A549 (cell line): ENCODE measurements at regions not wholly inside any gene's neighbourhood (a gene's known extent, or its start where the extent isn't known, plus 50 kb on each side); places are given as distances from the start of the nearest gene placed in this dataset.

Experiments used
- ATAC-seq, 2 experiments: fragments of 200-7000 bp in 1 of 2; fragments of >200 bp in 1 of 2; cut with Nextera tagmentation in 1 of 2; cut with Tn5 transposase in 1 of 2; 3 replicates each; pipeline versions ENCODE4 v1.8.0 to v1.9.1; 2018 to 2020; ENCODE audit warnings: mild to moderate bottlenecking in 1 of 2, moderate library complexity in 1 of 2
- CTCF ChIA-PET: fragments of 300-600 bp; sonication (Branson Sonifier 250); formaldehyde crosslinking; extraction: SDS; loops from one replicate; lab custom pipeline; 2021; ENCODE audit warnings: antibody characterized with exemption, inconsistent platforms; lab: Yijun Ruan, JAX
- POLR2A ChIA-PET: fragments of 350-600 bp; formaldehyde crosslinking; extraction: SDS; loops from one replicate; lab custom pipeline; 2021; ENCODE audit warnings: antibody characterized with exemption, inconsistent platforms; lab: Yijun Ruan, JAX
- DNase-seq, 2 experiments: peaks; one replicate each; pipeline versions ENCODE4 v3.0.0 to v3.0.0-alpha.2; 2011 to 2016; ENCODE audit warnings: low read depth in 1 of 2, low spot score in 1 of 2
- FAIRE-seq: peaks from 2 replicates; lab custom pipeline; 2011; peaks lifted over from hg19 to GRCh38; lab: Jason Lieb, UNC
- H3K27ac ChIP-seq, 2 experiments: fragments of >200 bp; sonication (Bioruptor Twin); formaldehyde crosslinking; 3 replicates each; pipeline ENCODE4 v1.5.1; 2016 to 2017
- H3K4me1 ChIP-seq: fragments of >200 bp; sonication (Bioruptor Twin); formaldehyde crosslinking; 3 replicates; pipeline ENCODE4 v1.6.1; 2016
- H3K4me2 ChIP-seq: fragments of >200 bp; sonication (Bioruptor Twin); formaldehyde crosslinking; 3 replicates; pipeline ENCODE4 v1.6.1; 2016
- H3K4me3 ChIP-seq: fragments of >200 bp; sonication (Bioruptor Twin); formaldehyde crosslinking; 3 replicates; pipeline ENCODE4 v1.5.1; 2016
- H3K9me3 ChIP-seq: fragments of >200 bp; sonication (Bioruptor Twin); formaldehyde crosslinking; 3 replicates; pipeline ENCODE4 v1.6.1; 2016
- BHLHE40 ChIP-seq: IDR thresholded peaks from 2 replicates; pipeline ENCODE4 v1.6.1; 2012; ENCODE audit warnings: low read depth, low read length, inconsistent platforms
- CEBPB ChIP-seq, 2 experiments: fragments of >200 bp in 1 of 2; sonication (Bioruptor Twin) in 1 of 2; formaldehyde crosslinking in 1 of 2; IDR thresholded peaks; 2 replicates each; pipeline ENCODE4 v1.6.1; 2012 to 2016
- EHMT2 ChIP-seq: fragments of 200-600 bp; sonication (generic); IDR thresholded peaks from 2 replicates; pipeline ENCODE4 v1.6.1; 2016; ENCODE audit warnings: antibody characterized with exemption, low read depth, mild to moderate bottlenecking, moderate library complexity
- EP300 ChIP-seq, 2 experiments: fragments of >200 bp; sonication (Bioruptor Twin); formaldehyde crosslinking; IDR thresholded peaks; 2 replicates in 1 of 2; 3 replicates in 1 of 2; pipeline ENCODE4 v1.6.1; 2016 to 2017
- ESRRA ChIP-seq: fragments of 150-350 bp; IDR thresholded peaks from 2 replicates; pipeline ENCODE4 v1.6.1; 2014; ENCODE audit warnings: mild to moderate bottlenecking, low read length, borderline replicate concordance
- FOSL2 ChIP-seq, 2 experiments: fragments of 450-650 bp in 1 of 2; fragments of >200 bp in 1 of 2; sonication (Bioruptor Twin) in 1 of 2; formaldehyde crosslinking; IDR thresholded peaks; 2 replicates each; pipeline versions ENCODE4 v1.5.0 to v1.6.1; 2016 to 2020; ENCODE audit warnings: mild to moderate bottlenecking in 1 of 2, moderate library complexity in 1 of 2
- HDAC2 ChIP-seq: fragments of 200-600 bp; sonication (generic); IDR thresholded peaks from 2 replicates; pipeline ENCODE4 v1.6.1; 2016
- HEYL ChIP-seq: fragments of 250-450 bp; sonication (Bioruptor Pico); IDR thresholded peaks from 2 replicates; pipeline ENCODE4 v1.8.0; 2021; ENCODE audit warnings: mild to moderate bottlenecking, moderate library complexity
- HOXA7 ChIP-seq: fragments of 250-450 bp; sonication (Bioruptor Pico); IDR thresholded peaks from 2 replicates; pipeline ENCODE4 v1.5.0; 2020; ENCODE audit warnings: mild to moderate bottlenecking, moderate library complexity
- JUN ChIP-seq, 2 experiments: fragments of >200 bp; sonication (Bioruptor Twin); formaldehyde crosslinking; IDR thresholded peaks; 2 replicates in 1 of 2; 3 replicates in 1 of 2; pipeline ENCODE4 v1.6.1; 2016 to 2017
- JUNB ChIP-seq: fragments of >200 bp; sonication (Bioruptor Twin); formaldehyde crosslinking; IDR thresholded peaks from 2 replicates; pipeline ENCODE4 v1.6.1; 2016
- NFE2L2 ChIP-seq: fragments of 150-350 bp; conservative IDR thresholded peaks from 2 replicates; pipeline ENCODE4 v1.6.1; 2014; ENCODE audit warnings: low read length
- POLR2AphosphoS2 ChIP-seq: conservative IDR thresholded peaks from 2 replicates; pipeline ENCODE4 v1.6.1; 2012; ENCODE audit warnings: low read length, improper control_type of control experiment, inconsistent platforms
- RARB ChIP-seq: fragments of 250-450 bp; sonication (Bioruptor Pico); IDR thresholded peaks from 2 replicates; pipeline ENCODE4 v1.8.0; 2021; ENCODE audit warnings: mild to moderate bottlenecking, moderate library complexity
- ZNF302 ChIP-seq: fragments of 250-450 bp; sonication (Bioruptor Pico); IDR thresholded peaks from 2 replicates; pipeline ENCODE4 v1.9.0; 2021; ENCODE audit warnings: inconsistent platforms, mild to moderate bottlenecking, moderate library complexity
- WGBS: methylation state at CpG from one replicate; pipeline ENCODE4 v1.1.6; 2017; ENCODE audit errors: missing lambda C conversion rate; 5-methylcytosine and 5-hydroxymethylcytosine counted together
- TF ChIP-seq, protein P1 (sequence below): IDR thresholded peaks from 2 replicates; pipeline ENCODE4 v1.6.1; 2012; ENCODE audit warnings: low read depth, borderline replicate concordance
- TF ChIP-seq, protein P2 (sequence below): IDR thresholded peaks from 2 replicates; pipeline ENCODE4 v1.6.1; 2012
- TF ChIP-seq, protein P3 (sequence below): fragments of 150-350 bp; IDR thresholded peaks from 2 replicates; pipeline ENCODE4 v1.6.1; 2014; ENCODE audit warnings: low read depth, mild to moderate bottlenecking, low read length
- TF ChIP-seq, protein P4 (sequence below): fragments of 250-450 bp; sonication (Bioruptor Pico); IDR thresholded peaks from 2 replicates; pipeline ENCODE4 v1.5.0; 2021; ENCODE audit warnings: mild to moderate bottlenecking, moderate library complexity, borderline replicate concordance
- TF ChIP-seq, protein P5 (sequence below): fragments of >200 bp; sonication (Bioruptor Twin); formaldehyde crosslinking; IDR thresholded peaks from 3 replicates; pipeline ENCODE4 v1.6.1; 2016

DNA sequence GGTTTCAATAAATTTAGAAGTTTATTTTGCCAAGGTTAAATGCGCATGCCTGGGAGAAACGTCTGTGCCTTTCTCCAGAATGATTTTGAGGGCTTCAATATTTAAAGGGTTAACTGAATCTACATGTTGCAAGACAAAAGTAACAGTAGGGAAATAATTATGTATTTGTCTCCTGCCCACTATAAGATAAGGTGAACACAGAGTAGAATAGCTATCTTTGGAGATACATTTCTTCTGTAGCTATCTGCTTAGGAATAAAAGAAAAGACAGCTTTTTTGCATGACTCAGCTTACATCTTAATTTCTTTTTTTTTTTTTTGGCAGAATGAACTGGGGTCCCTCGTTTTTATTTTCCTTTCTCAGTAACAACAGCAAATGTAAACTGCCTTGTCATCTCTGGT is 1351.6 kb downstream of the AMY1C start (continued):
- TF ChIP-seq, protein P1, sequence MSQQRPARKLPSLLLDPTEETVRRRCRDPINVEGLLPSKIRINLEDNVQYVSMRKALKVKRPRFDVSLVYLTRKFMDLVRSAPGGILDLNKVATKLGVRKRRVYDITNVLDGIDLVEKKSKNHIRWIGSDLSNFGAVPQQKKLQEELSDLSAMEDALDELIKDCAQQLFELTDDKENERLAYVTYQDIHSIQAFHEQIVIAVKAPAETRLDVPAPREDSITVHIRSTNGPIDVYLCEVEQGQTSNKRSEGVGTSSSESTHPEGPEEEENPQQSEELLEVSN, result no peak
- TF ChIP-seq, protein P2, sequence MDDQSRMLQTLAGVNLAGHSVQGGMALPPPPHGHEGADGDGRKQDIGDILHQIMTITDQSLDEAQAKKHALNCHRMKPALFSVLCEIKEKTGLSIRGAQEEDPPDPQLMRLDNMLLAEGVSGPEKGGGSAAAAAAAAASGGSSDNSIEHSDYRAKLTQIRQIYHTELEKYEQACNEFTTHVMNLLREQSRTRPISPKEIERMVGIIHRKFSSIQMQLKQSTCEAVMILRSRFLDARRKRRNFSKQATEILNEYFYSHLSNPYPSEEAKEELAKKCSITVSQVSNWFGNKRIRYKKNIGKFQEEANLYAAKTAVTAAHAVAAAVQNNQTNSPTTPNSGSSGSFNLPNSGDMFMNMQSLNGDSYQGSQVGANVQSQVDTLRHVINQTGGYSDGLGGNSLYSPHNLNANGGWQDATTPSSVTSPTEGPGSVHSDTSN, result no peak

DNA sequence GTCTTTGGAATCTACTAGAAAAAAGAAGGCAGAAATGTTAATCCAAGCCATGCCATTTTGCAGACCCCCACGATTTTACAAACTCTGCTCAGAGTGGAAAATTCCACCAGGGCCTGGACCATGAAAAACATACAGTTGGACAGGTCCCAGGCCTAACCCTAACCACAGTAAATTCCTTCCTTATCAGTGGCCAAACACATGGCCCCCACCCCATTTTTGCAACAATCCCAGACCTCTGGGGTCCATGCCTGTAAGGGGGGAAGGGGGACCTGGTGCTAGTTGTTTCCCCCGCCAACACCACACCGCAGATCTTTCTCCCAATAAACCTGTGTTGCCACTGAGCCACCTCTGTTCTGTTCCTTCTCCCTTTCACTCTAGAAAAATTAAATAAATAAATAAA is 1352.7 kb downstream of the AMY1C start:
- H3K4me1 ChIP-seq, result no peaks in the 10 kb centered on the region
- H3K4me3 ChIP-seq, result no peak overlapping the region
- ChIA-PET POLR2A (no interaction called here), CTCF (no interaction called here)
- no peaks in the 10 kb centered on the region for H3K9me3 ChIP-seq
- 47% methylated on average over 3 of the region's 3 CpGs for WGBS
- H3K27ac ChIP-seq, result no peak overlapping the region
- FAIRE-seq, result no peak
- no peak for DNase-seq
- no peak overlapping the region for H3K4me2 ChIP-seq
- TF ChIP-seq ZNF302 (no peak), JUN (IDR thresholded peaks at IDR 0.05) (no peak), CEBPB (IDR thresholded peaks at IDR 0.05) (no peak), FOSL2 (IDR thresholded peaks at IDR 0.05) (no peak), FOSL2 (CRISPR knock-in tag; IDR thresholded peaks at IDR 0.05) (no peak), BHLHE40 (no peak), EP300 (IDR thresholded peaks at IDR 0.05) (no peak), RARB (CRISPR knock-in tag) (no peak), POLR2AphosphoS2 (no peak)
- no peak for ATAC-seq

DNA sequence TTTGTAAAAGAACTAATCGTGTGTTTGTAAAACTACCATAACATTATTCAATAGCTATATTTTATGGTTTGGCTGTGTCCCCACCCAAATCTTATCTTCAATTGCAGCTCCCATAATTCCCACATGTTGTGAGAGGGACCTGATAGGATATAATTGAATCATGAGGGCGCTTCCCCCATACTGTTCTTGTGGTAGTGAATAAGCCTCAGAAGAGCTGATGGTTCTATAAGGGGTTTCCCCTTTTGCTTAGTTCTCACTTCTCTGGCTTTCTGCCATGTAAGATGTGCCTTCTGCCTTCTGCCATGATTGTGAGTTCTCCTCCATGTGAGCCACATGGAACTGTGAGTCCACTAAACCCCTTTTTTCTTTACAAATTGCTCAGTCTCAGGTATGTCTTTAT is 1372.3 kb downstream of the AMY1C start:
- TF ChIP-seq HDAC2, result no peak
- TF ChIP-seq ZNF302, result no peak
- no peak for TF ChIP-seq JUNB
- WGBS, result 16% methylated on average over 2 of the region's 2 CpGs
- no peak overlapping the region for H3K27ac ChIP-seq
- H3K4me3 ChIP-seq, result no peak overlapping the region
- ChIA-PET CTCF (no interaction called here), POLR2A (no interaction called here)
- H3K4me1 ChIP-seq, result no peaks in the 10 kb centered on the region
- no peaks in the 10 kb centered on the region for H3K9me3 ChIP-seq
- H3K4me2 ChIP-seq, result no peak overlapping the region
- no peak for FAIRE-seq
- ATAC-seq, result no peak
- DNase-seq, result no peak

DNA sequence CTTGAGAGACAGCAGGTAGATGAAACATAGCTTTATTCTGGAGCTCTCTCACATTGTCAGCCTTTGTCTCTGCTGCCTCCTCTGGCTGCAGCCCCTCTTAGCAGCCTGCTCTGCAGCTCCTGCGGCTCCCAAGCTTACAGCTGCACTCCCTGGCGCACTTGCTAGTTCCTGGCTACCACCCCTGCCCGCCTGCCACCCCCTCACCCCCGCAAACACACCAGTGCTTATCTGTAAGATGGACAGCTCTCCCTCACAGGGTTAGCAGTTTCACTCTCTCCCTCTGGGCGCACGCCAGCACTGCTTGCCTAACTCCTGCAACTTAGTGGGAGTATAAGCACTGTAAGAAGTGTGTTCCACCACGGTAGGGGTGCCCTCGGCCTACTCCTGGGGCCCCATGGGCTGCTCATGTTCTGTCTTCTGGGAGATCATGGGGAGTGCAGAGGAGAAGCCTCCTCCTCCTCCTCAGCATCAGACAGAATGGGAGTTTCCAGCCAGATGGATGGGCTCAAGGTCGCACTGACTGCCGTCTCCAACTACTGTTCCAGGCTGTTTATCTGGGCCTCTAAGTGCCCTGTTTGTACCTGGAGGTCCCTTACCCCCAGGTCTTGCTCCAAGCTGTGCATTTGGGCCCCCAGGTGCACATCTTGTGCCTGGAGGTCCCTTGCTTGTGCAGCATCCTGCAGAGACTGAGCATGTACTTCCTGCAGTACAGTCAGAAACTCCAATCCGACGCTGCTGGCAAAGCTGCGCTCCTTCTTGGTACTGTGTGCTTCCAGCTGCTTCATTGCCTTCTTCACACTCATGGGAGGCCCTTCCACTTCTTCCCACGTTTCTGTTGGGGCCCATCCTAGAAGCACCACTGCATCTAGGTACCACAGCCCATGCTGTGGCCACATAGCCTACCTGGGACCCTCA is 1388.1 kb downstream of the AMY1C start:
- ATAC-seq (peak in 1 of 2 experiments; percentile 78; a peak in 3 of 6 replicates), DNase-seq (peak in 1 of 2 experiments; percentile 16), FAIRE-seq (no peak)
- CTCF ChIA-PET, result no interaction called here
- POLR2A ChIA-PET, result no interaction called here
- Histone ChIP-seq H3K4me1 (no peaks in the 10 kb centered on the region), H3K4me3 (no peak overlapping the region), H3K4me2 (no peak overlapping the region), H3K27ac (no peak overlapping the region), H3K9me3 (no peaks in the 10 kb centered on the region)
- TF ChIP-seq HOXA7 (CRISPR knock-in tag) (no peak), NFE2L2 (no peak), ESRRA (no peak), JUN (IDR thresholded peaks at IDR 0.05) (no peak), EHMT2 (no peak), RARB (CRISPR knock-in tag) (no peak), HEYL (no peak)
- TF ChIP-seq, protein P1, result no peak
- TF ChIP-seq, protein P3, sequence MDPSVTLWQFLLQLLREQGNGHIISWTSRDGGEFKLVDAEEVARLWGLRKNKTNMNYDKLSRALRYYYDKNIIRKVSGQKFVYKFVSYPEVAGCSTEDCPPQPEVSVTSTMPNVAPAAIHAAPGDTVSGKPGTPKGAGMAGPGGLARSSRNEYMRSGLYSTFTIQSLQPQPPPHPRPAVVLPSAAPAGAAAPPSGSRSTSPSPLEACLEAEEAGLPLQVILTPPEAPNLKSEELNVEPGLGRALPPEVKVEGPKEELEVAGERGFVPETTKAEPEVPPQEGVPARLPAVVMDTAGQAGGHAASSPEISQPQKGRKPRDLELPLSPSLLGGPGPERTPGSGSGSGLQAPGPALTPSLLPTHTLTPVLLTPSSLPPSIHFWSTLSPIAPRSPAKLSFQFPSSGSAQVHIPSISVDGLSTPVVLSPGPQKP, result no peak
- TF ChIP-seq, protein P4, sequence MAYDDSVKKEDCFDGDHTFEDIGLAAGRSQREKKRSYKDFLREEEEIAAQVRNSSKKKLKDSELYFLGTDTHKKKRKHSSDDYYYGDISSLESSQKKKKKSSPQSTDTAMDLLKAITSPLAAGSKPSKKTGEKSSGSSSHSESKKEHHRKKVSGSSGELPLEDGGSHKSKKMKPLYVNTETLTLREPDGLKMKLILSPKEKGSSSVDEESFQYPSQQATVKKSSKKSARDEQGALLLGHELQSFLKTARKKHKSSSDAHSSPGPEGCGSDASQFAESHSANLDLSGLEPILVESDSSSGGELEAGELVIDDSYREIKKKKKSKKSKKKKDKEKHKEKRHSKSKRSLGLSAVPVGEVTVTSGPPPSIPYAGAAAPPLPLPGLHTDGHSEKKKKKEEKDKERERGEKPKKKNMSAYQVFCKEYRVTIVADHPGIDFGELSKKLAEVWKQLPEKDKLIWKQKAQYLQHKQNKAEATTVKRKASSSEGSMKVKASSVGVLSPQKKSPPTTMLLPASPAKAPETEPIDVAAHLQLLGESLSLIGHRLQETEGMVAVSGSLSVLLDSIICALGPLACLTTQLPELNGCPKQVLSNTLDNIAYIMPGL, result no peak
- TF ChIP-seq, protein P5, sequence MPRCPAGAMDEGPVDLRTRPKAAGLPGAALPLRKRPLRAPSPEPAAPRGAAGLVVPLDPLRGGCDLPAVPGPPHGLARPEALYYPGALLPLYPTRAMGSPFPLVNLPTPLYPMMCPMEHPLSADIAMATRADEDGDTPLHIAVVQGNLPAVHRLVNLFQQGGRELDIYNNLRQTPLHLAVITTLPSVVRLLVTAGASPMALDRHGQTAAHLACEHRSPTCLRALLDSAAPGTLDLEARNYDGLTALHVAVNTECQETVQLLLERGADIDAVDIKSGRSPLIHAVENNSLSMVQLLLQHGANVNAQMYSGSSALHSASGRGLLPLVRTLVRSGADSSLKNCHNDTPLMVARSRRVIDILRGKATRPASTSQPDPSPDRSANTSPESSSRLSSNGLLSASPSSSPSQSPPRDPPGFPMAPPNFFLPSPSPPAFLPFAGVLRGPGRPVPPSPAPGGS, result no peak
- 18% methylated on average over 7 of the region's 14 CpGs for WGBS
